ENCODE measurements at regions not wholly inside any gene's neighbourhood (a gene's known extent, or its start where the extent isn't known, plus 50 kb on each side); places are given as distances from the start of the nearest gene placed in this dataset.
"Not testable (repeated sequence)": the region's sequence is repeated elsewhere in the genome, so short reads cannot be mapped to it uniquely, and the experiment has no call there.

DNA sequence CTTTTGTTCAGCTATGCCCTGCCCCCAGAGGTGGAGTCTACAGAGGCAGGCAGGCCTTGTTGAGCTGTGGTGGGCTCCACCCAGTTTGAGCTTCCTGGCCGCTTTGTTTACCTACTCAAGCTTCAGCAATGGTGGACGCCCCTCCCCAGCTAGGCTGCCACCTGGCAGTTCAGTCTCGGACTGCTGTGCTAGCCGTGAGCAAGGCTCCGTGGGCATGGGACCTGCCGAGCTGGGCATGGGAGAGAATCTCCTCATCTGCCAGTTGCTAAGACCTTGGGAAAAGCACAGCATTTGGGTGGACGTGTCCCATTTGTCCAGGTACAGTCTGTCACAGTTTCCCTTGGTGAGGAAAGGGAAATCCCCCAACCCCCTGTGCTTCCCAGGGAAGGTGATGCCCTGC lies 270.0 kb upstream of the TCERG1L start:
- DNase-seq (ENCODE audit: low spot score) = not testable (repeated sequence)

DNA sequence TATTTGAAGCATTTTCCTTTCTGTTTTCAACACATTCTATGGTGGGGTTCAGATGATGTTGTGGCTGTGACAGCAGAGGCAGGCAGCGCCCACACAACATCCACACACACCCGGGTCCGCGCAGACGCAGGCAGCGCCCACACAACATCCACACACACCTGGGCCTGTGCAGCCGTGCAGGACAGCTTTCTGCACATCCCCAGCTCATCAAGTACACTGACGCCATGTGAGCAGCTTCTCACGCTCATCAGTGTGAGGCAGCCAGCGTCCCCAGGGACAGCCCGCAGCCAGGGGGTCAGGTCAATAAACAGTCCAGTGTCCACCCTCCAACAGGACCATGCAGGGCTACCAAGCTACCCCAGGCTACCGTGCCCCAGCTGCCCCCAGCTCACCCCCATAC lies 272.8 kb upstream of the TCERG1L start:
- no peak for DNase-seq (ENCODE audit: low spot score)

DNA sequence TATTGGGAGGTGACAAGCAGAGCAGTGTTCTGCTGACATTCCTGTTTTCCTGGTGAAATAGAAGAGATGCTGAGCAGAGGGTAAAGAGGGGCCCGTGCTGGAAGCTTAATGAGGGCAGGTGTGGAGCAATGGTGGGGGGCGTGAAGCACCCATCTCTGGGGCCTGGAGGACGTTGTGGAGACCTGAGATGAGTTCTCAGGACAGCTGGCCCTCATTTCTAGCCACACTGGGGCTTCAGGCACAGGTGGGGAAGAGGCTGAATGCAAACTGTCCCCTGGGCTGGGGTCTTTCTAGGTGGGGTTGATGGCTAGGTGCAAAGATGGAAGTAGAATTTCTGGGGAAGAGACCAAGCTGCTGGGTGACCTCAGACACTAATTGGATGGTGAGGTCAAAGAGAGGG lies 274.2 kb upstream of the TCERG1L start:
- DNase-seq (ENCODE audit: low spot score) = no peak

DNA sequence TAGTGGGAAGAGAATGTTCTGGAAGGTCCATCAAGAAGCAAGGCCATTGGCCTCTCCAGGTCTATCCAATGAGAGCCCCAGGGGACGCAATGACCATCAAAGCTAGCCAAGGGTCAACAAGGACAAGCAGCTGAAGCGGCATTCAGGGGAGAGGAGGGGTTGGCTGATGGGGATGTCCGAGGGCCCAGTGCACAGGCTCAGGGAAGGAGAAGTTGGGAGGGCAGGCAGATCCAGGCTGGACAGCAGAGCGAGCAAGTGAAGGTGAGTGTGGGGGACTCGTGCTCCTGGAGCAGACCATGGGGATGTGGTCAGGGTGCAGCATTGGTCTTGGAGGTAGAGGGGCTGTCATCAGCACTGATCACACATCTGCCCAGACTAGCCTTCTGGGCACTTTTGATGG lies 275.4 kb upstream of the TCERG1L start:
- no peak for DNase-seq (ENCODE audit: low spot score)

DNA sequence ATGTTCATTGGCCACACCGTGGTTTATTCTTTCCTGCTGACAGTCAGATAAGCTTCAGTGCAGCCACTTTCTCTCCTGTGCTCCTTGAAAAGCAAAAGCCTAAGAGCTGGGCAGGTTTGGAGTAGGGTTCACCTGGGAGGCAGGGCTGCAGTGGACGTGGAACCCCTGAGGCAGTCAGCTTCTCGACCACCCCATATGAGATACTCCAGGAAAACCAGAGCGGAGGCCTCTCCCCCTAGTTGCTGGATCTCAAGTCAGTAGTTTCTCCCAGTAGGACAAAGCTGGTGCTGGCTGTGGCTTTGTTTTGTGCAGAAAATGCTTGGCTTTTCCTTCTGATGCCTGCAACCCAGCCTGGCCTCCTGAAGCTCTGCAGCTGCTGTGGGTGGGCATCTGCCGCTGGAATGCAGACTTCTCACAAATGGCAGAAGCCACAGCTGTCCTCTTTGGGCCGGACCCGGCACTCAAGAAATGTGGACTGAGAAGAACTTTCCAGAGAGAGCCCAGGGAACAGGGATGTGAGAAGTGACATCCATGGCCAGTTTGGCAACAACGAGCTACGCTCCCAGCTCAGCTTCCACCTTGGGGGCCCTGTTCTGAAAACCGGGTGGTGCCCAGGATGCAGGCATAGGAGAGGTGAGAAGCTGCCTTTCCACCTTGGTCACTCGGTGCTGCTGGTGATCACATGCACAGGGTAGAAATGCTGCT lies 276.6 kb upstream of the TCERG1L start:
- DNase-seq (ENCODE audit: low spot score) = no peak

DNA sequence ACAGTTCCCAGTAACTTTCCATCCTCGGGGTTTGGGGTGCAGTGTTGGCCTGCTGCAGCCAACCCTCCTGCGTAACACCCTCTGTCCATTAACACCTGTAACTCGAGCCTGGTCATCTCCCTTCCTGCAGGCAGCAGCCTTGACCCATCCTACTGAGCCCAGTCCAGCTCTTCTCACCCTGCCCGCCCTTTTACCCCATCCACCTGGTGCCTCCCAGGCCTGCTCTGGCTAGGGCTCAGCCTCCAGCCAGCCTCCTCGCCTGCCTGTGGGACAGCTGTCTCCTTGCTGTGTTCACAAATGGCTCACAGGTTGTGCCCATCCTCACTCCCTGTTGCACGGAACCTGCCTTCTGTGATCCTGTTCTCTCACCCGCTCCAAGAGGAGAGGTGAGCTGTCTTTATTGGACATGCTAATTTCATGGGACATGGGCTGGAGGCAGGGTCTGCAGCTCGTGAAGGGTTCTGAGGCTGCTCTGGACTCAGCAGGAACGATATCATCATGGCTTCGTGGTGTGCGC lies 277.2 kb upstream of the TCERG1L start:
- DNase-seq (ENCODE audit: low spot score) = no peak

DNA sequence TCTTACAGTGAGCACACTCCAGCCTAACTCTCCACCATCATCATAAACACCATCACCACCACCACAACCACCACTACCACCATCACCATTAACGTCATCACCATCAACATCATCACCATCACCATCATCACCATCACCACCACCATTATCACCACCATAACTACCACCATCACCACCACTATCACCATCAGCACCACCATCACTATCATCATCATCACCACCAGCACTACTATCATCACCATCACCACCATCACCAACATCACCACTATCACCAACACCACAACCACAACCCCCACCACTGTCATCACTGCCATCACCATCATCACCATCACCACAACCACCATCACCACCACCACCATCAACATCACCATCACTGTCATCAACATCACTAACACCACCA lies 279.0 kb upstream of the TCERG1L start:
- DNase-seq (ENCODE audit: low spot score) = no peak

DNA sequence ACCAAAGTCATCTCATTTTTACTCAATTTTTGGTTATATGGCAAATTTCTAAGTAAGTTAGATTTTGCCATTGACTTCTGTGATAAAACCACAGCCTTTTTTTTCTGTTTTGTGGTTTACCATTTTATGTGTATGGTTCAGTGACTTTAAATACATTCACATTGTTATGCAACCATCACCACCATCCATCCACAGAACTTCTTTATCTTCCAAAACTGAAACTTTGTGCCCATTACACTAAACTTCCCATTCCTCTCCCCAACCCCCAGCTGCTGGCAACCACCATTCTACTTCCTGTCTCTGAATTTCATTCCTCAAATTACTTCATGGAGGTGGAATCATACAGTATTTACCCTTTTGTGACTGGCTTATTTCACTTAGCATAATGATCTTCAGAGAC lies 280.4 kb upstream of the TCERG1L start:
- DNase-seq (ENCODE audit: low spot score) = no peak

DNA sequence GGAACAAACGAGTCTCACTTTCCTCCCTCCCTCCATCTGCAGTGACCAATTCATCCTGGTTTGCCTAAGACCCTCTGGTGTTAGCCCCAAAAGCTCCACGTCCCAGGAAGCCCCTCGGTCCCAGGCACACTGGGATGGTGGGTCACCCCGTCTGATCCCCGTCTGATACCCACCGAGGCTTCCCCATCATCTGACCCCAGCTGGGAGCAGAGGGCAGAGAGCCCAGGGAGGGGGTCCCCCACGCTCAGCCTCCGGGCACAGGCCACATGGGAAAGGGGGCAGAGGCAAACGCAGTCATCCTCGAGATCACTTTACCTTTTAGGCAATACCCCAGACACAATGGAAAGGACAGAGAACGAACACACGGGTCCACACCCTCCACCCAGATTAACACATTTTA lies 291.6 kb upstream of the PPP2R2D start:
- no peak for DNase-seq (ENCODE audit: low spot score)

DNA sequence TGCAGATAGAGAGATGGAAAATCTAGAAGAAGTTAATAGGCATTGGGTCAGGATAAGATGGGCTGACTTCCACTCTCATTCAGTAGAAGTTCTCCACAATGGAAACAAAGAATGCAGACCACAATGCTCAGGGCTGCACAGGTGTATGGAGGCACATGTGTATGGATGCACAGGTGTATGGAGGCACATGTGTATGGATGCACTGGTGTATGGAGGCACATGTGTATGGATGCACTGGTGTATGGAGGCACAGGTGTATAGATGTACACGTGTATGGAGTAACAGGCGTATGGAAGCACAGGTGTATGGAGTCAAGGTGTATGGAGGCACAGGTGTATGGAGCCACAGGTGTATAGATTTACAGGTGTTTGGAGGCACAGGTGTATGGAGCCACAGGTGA lies 285.7 kb upstream of the PPP2R2D start:
- no peak for DNase-seq (ENCODE audit: low spot score)

DNA sequence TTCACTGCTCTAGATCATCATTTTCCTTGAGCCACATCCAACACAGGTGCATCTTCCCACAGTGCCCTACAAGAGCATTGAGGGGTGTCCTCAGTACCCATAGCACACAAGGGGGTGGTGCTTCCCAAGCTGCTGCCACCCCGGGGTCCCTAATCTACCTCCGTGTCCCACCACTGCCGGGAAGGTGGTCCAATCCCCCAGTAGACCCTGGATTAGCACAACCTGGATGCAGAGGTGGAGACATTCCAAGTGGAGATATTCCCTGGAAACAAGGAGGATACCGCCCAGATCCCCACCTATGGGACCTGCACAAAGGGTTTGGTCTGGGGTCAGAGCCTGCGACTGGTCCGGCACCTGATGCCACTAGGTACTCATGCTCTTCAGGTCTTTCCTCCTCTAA lies 284.8 kb upstream of the PPP2R2D start:
- no peak for DNase-seq (ENCODE audit: low spot score)

DNA sequence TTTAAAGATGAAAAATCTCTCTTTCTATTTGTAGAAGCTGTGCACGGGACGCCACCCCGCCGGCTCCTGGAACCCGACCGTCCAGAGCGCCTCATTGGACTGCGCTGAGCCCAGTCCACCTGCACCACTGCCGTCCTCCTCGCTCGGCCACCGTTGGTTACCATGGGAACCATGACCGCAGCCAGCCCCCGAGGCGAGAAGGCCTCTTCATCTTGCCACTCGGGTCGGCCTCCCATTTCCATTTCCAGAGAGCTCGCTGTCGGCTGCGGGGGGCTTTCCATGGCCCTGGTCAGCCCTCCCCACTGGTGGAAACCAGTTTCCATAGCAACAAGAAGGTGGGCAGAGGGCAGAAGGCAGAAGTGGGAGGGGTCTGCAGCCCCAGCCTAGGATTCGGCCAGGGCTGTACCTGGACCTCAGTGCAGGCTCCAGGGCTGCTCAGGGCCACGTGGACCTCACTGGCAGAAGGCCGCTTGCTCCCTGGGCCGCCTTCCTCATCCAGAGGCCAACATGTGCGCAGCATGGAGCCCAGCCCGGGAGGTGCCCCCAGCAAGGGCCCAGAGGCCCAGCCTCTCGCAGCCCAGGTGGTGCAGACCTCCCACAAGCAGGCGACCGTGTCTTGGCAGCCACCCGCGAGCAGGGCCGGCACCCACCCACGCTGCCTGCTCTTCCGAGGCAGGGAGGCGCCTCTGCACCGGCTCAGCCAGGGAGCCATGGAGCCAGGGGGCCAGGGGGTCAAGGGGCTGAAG lies 283.5 kb upstream of the PPP2R2D start:
- no peak for DNase-seq (ENCODE audit: low spot score)

DNA sequence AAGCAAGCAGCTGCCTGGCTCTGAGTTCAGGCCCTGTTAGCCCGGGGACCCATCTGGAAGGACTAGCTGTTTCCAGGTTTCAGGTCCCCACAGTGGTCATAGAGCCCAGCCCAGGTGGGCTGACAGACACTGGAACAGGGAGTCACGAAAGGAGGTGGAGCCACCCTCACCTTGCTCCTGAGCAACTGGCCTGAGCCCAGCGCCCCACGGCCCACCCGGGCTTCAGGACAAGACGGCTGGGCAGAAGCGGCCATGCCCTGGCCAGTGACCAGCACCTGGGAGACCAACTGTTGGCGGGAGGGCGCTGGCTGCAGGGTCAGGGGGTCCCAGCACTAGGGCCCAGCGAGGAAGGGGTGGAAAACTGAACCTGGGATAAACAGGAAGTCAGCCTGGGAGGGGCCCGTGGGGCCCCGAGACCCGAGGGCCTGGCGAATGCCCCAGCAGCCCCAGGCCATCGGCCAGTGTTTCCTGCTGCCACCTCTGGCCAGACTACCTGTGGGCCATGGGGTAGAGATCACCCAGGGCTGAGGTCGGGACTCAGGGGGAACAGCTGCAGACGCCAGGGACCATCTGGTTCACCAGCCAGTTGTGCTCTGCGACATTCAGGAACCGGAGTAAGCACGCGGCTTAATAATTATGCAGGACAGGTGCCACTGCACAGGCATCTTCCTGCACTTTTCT lies 282.1 kb upstream of the PPP2R2D start:
- DNase-seq (ENCODE audit: low spot score) = no peak

DNA sequence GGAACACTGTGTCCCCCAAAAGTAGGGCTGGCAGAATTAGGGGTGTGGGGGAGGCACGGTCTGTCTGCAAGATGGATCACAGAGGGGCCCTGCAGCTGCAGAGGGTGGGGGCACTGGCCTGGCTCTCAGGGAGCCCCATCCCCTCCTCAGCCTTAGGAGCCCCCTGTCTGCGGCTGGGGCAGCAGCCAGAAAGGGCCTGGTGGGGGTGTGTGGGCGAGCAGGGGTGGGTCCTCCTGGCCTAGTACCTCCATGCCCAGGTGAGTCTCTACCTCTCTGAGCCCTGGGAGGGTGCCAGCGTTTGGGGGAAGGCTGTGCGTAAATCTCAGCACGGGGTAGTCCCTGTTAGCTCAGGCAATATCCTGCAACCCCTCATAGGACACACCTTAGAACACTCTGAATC lies 280.5 kb upstream of the PPP2R2D start:
- no peak for DNase-seq (ENCODE audit: low spot score)

DNA sequence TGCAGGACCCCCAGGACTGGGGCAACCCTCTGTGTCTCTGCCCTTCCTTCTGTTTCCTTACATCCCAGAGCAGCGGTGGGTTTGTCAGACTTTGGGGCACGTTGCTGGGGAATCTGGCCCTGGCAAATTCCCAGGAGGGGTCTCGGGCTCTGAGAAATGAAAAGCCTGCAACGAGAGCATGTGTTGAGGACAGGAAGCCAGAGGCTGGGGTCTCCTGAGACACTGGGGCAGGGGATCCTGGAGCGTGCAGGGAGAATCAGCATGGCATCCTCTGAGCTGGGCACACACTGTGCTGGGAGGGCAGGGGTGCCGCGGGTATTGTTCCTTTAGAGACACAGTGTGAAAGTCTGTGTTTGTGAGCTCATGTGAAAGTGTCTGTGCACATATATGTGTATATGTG lies 279.9 kb upstream of the PPP2R2D start:
- no peak for DNase-seq (ENCODE audit: low spot score)

DNA sequence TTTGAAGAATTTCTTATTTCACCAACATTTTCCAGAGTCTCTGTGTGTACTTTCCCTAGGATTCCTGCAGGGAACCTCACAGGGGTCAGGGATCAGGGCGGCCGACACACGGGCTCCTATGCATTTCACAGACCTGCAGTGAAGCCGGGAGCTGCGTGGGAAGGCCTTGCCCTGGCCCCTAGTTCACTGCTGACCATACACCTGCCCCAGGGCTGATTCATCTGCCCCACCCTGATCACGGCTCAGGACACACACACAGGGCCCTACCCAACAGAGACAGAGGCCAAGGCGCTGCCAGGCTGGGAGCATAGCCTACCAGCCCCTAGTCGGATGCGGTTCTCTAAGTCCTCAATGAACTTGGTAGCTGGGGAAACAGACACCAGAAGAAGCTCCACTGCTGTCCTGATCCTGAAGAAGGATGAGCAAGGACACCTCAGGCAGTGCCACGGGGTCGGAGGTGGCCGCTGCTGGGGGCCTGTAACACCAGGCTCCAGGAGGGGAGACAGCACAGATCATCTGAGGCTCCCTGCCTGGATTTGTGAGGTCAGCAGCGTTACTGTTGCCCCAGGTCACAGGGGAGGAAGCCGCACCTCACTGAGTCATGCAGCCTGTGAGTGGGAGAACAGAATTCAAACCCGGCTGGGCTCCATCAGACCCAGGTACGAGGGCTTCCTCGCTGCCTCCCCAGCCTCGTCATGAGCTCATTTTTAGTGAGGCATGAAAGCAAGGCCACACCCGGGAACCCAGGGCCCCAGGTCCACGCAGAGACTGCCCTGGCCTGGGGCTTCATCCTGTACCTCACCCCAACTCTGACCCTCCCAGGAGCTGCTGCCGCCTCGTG lies 278.8 kb upstream of the PPP2R2D start:
- no peak for DNase-seq (ENCODE audit: low spot score)

DNA sequence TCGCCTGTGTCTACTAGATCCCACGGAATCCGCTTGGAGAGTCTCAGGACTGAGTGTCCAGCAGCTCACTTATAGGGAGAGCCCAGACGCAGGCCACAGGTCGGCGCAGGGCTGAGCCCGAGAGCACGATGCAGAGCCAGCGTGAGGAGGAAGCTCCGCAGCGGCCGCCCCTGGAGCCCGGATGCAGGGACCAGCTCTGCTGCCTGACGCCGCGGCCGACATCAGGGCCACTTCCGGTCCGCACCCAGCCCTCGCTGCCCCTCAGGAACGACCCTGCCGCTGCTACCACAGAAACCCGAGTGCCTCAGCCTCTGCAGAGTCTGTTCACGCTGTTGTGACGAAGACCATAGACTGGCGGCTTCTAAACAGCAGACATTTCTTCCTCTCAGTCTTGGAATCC lies 275.8 kb upstream of the PPP2R2D start:
- no peak for DNase-seq (ENCODE audit: low spot score)

DNA sequence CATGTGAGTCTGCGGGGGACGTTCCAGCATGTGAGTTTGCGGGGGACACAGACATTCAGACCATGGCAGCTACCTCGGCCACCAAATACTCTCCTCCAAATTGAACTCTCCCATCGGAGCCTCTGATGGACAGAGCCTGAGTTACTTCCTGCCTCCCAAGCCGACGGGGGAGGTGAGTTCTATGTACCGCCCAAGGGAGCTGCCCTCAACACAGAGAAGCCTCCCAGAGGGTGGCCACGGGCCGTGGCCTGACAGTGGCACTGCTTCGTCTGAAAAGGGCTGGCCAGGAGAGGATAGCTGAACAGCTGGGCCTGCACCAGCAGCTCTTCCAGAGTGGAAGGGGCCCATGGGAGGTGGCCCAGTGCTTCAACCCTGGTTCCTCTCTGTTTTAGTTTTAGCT lies 274.5 kb upstream of the PPP2R2D start:
- no peak for DNase-seq (ENCODE audit: low spot score)

DNA sequence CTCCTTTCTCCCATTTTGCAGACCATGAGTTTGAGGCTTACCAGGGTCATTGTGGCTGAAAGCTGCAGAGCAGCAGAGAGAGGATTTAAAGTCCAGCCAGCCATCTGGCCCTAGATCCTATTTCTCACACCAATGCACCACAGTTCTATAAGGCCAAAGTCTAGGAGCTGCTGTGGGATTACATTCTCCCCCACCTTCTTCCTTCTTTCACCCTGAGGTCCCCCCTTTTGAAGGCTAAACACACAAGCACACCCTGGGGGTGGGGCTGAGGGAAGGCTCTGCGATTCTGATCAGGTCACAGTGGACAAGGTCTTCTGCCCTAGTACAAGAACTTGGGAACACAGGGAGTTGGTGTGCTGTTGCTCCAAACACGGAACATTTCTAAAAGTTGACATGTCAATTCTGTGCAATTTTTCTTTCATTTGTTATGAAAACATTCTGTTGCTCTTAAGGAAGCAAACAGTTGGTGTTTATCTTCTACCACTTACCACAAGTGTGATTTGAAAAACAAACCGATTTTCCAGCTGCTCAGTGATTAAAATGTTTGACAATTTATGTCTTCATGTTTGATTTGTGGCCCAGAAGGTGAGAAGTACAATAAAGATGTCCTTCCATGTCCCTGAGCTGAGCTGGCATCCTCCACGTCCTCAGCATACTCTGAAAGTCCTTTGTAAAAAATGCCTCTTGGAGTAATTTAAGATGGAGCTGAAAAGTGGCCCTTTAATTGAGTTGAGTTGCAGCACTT lies 271.6 kb upstream of the PPP2R2D start:
- DNase-seq (ENCODE audit: low spot score) = no peak

DNA sequence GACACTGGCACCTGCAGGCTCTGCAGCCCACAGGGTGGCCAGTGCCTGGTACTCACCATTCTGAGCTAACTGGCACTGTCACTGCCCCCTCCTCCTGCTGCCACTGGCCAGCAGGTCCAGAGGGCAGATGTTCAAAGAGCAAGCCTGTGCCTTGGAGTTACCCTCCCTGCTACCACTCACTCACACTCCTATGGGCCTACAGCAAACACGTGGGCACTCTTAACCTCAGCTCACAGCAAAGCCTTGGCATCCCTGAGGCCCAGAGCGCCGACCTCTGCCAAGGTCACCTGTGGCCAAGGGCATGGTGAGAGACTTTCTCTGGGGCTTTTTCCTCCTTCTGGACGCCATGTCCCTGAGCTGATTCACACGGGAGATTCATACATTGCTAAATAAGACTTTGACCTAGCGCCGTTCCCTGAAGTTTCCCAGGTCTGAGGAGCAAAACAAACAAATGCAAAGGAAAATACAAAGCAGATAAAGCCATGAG lies 270.0 kb upstream of the PPP2R2D start:
- DNase-seq (ENCODE audit: low spot score) = no peak

DNA sequence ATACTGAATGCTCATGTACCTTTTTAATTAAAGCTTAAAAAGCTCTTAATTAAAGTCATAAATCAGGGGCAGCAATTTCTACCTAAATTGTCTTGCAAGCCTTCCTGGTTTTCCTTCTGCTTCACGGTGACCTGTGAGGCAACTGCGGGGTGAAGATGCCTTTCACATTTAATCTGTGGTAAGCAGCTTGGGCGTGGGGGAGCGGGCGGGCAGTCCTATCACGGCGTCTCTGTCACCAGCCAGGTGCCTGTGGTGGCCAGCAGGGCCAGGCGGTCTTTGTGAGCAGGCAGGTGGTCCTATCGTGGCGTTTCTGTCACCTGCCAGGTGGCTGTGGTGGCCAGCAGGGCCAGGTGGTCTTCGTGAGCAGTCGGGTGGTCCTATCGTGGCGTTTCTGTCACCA lies 269.2 kb upstream of the PPP2R2D start:
- no peak for DNase-seq (ENCODE audit: low spot score)

All from COLO829 (cell line).